SW 1271 (cell line): ENCODE measurements at regions not wholly inside any gene's neighbourhood (a gene's known extent, or its start where the extent isn't known, plus 50 kb on each side); places are given as distances from the start of the nearest gene placed in this dataset.

Experiments used
- DNase-seq, 2 experiments: peaks; one replicate each; lab custom pipeline; 2025; lab: John Stamatoyannopoulos, UW

DNA sequence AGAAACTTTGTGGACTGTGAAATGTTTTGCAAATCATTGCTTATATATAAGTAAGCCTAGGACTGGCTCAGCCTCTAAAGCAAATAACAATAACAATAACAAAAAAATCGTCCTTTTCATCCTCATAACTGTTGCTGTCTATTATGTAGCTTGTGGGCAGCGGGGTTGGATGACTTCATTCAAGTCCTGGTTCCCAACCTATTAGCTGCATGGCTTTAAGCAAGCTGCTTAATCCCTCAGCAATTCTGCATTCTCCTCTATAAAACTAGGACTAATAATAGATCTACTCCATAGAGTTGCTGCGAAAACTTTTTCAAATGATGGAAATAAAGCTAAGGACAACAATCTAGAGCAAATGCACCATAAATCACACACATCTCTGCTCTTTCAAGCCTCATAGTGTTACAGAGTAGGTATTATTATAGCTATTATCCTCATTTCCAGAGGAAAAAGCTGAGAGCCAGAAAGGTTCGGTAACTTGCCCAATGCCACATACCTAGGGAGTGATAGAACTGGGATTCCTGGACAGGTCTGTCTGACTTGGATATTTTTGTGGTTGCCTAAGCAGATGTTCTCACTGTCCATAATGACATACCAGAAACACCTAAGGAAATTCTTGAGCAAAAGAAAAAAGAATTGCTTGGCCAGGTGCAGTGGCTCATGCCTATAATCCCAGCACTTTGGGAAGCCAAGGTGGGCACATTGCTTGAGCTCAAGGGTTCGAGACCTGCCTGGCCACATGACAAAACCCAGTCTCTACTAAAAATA lies 98.8 kb upstream of the ADRA1B start:
- no peak for DNase-seq

DNA sequence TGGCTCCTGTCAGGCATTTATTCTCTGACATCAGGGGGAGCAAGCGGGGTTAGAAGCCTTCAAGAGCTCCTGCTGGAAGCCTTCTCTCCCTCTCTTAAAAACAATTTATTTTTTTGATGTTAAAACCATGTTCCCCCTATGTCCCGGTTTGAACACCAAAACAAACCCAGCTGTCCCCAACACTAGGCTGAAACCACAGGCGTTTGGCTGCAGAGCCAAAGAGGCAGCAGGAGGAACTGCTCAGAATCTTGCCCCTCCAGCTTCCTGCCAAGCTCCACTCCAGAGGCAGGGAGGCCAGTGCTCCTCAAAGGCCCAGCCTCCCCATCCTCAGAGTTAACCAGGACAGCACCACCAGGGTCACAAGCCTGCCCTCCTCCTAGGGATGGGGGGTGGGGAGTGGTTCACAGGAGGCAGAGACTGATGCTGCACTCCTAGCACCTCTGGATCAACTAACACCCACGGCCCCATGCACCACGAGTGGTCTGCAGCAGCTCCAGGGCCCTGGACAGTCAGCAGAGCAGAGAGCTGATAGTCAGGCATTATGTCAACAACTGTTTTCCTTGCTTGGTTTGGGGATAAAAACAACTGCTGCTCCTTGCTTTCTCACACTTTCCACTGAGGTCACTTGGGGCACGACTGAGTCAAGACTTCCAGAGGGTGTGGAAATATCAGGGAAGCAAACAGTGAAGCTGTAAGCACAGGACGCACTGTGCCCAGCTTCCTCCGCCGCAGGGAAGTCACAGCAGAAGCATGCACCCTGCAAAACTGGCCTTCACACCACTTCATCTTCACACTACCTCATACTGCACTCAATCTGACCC lies 96.5 kb upstream of the ADRA1B start:
- no peak for DNase-seq

DNA sequence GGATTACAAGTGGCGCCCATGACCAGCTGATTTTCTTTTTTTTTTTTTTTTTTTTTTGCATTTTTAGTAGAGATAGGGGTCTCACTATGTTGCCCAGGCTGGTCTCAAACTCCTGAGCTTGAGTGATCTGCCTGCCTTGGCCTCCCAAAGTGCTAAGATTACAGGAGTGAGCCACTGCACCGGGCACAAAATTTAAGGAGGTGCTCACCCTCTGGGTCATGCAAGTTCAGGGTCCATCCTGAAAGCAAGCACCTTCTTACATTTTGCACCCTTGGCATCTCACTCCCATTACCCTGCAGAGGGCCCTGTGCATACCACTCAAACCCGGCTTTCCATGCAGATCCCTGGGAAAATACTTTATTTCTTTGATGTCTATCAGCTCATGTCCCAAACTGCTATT lies 95.6 kb upstream of the ADRA1B start:
- no peak for DNase-seq

DNA sequence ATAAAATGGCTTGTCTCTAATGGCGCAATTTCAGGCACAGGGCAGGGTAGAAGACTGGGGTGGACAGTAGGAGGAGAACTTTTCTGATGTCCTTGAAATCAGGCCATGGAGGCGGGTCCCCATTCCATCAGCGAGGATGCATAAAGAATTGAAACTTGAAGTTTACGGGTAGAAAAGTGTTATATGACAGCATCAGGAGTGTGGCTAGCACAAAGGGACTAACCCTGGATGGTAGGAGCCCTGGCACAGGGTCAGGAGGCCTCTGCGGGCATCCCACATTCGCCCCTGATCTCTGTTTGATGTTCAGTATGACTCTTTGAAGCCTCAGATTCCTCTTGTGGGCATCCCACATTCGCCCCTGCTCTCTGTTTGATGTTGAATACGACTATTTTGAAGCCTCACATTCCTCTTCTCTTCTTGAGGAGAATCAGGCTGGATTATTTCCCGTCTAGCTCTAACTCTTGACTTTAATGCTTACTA lies 94.8 kb upstream of the ADRA1B start:
- no peak for DNase-seq

DNA sequence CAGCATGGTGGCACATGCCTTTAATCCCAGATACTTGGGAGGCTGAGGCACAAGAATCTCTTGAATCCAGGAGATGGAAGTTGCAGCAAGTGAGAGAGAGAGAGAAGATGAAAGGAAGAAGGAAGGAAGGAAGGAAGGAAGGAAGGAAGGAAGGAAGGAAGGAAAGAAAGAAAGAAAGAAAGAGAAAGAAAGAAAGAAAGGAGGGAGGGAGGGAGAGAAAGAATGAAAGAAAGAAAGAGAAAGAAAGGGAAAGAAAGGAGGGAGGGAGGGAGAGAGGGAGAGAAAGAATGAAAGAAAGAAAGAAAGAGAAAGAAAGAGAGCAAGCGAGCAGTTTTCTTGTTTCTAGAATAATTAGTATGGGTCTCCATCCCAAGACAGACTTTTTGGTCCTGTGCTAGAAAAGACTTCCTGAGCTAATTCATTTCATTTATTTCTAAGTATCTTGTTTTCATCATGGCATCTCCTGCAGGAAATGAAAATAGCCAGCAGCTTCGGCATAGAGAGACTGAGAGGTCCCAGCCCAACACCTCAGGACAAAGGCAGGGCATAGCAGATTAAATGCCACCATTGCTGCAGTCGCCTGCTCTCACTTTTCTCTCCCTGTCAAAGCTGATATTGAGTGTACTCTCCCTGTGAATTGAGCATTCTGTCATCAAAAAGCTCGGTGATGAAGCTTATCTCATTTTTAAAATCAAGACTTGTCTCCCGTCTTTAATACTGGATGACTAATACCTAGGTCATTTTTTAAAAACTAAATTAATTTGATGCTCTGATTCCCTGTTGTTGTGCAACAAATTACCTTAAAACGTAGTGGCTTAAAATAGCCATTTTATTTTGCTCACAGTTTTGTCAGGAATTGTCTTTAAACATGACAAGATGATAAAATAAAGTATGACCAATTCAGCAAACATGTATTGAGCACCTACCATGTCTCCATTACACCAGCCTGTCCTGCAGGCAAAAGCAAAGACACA lies 91.8 kb upstream of the ADRA1B start:
- no peak for DNase-seq

DNA sequence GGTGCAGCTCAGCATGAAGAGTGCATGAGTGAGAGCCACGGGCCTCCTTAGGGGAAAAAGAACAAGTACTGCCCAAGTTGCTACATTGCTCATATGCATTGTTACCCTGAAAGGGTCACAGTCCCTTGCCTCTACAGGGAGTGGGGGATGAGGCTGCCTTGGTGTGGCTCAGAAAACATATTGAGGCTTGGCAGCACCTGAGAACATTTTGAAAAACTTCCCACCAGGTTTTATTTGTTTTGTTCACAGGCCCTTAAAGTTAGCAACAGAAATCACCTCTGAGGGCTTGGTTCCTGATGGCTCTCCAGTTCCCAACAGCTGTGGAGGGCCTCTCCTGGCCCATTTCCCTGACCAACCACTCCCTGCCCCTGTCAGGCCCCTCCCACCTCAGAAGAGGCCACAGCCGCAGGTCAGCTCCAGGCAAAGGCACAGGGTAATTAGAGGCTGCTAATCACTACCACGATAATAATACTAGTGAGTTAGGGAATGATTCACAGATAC lies 90.7 kb upstream of the ADRA1B start:
- DNase-seq: peak in 1 of 2 experiments; percentile 47

DNA sequence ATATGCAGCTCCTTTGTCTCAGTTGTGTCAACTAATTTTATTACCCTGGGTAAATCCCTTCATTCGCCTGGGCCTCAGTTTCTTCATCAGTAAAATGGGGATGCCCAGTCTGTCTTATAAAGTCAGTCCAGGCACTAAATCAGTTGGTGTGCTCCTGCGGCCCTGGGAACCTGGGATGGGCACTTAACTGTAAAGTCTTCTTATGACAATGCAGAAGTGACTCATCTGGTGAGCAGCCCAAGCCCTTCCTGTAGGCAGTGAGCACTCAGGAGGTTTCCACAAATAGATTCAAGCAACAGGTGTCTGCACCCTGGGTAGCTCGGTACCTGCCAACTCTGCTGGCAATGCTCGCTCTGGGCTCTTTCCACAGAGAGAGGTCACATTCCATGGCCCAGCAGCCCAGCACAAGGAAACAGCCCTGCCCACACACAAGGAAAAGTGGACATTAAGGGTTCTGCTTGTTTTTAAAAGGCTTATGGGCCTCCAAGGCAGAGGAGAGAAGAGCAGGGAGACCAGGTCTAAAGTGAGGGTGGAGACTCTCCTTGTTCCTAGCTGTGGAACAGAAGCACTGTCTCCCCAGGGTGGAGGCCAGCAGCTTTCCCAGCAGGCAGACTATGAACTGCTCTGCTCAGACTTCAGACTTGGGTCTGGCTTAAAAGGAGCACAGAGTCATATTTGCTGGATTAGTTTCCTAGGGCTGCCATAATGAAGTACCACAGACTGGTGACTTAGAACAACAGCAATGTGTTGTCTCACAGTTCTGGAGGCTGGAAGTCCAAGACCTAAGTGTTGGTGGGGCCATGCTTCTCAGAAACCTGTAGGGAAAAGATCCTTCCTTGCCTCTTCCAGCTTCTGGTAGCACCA lies 89.7 kb upstream of the ADRA1B start:
- peak; percentile 81 to 88 for DNase-seq

DNA sequence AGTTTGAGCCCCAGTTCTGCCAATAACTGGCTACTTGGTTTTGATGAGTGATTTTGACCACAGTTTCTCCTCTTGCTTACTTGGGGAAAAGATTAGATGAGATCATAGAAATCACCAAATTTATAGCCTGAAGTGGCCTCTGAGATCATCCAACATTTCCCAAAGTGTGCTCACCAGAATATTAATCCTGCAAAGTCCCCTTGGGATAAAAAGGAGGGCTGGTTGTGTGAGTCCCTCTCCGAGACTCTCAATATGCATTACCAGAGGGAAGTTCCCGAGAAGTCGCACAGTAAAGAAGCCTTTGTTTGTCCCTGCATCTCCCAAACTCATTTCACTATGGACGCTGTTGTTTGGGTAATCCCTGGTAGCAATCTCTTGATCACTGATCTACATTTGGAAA lies 88.4 kb upstream of the ADRA1B start:
- DNase-seq: no peak

DNA sequence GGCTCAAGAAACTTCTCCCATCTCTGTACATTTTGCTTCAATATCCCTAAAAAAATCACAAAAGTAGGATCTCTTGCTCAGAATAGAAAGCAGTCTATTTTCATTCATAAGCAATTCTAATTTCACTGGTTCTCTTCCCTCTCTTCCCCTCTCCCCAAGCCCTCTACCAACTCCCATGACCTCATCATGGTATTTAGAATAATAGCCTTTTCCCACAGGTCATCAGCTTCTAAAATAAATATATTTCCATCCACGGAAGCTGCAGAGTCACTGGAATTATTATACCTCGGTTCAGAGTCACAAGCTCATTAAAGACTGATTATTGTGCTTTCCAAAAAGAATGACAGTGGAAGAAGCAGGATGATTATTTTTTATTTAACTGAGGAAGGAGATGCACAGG lies 84.2 kb upstream of the ADRA1B start:
- no peak for DNase-seq

DNA sequence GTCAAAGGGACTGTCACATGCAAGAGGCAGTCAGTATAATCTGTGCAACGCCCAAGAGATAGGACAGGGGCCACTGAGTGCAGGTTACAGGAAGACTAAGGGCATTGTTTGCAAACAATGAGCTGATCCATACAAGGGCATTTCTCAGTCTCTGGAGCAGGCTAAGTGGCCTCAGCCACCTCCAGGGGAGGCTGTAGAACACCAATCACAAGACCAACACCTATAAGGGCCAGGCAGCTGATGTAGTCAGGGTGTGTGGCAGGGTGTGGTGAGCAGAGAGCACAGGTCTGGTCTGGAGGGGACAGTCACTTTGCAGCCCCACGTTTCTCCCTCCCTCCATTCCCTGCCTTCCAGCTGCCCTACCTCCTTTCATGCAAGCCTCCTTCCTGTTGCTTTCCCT lies 83.2 kb upstream of the ADRA1B start:
- DNase-seq: no peak

DNA sequence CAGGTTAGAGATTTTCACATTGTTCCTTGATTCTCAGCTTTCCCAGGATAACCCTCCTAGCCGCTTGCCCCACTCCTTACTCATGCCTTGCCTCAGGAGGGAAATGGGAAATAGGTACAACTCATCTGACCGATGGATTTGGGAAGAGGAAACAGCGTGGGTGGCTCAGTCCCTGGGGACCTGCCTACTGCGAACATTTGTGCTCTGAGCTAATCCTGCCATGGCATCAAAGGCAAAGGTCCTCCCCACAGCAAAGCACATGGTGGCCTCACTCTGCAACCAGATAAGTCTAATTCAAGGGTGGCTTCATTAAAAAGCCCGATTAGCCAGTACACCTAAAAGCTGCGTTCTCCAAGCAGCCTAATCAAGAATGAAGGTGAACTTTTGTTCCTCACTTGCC lies 82.4 kb upstream of the ADRA1B start:
- no peak for DNase-seq

DNA sequence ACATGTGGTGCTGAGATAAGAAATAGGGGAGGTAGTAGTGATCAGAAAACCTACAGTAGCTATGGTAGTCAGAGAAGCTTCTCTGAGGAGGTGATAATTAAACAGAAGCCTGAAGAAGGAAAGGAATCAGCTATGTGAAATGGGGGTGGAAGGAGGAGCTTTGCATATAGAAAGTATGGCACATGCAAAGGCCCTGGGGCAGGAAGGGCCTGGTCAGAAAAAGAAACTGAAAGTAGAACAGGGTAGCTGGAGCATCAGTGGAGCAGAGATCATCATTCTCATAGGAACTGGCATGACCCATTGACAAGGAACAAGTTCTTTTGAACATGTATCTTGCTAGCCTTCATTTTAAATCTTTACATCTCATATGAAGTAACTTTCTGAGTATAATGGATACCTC lies 80.7 kb upstream of the ADRA1B start:
- DNase-seq: no peak

DNA sequence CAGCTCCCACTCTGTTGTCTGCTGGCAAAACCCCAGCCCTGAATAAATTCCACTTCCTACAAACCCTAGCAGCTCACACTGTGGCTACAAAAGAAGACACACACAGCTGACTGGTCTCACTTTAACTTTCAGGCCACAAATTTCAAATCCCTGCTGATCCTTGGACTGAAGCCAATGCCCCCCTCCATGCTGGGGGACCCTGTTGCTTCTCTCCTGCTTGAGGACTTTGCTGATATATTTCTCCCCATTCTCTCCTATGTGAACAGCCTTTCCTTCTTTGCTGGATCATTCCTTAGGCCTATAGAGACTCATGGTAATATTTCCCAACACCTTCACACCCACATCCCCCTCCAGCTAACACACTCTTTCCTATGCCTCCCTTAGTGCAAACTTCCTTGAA lies 79.6 kb upstream of the ADRA1B start:
- no peak for DNase-seq

DNA sequence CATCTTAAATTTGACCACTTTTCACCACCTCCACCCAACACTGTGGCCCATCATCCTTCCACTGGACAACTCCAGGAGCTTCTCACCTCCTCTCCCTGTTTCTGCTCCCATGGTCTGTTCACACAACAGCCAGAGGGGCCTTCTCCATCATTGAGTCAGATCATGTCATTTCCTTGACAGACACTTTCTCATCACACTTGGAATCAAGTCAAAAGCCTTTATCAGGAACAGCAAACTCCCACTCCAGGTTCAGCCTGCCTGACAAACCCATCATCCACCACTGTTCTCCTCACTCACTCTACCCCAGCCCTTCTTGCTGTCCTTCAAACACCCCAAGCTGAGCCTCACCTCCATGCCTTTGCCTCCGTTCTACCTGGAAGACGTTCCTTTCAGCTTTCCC lies 78.4 kb upstream of the ADRA1B start:
- DNase-seq: no peak

DNA sequence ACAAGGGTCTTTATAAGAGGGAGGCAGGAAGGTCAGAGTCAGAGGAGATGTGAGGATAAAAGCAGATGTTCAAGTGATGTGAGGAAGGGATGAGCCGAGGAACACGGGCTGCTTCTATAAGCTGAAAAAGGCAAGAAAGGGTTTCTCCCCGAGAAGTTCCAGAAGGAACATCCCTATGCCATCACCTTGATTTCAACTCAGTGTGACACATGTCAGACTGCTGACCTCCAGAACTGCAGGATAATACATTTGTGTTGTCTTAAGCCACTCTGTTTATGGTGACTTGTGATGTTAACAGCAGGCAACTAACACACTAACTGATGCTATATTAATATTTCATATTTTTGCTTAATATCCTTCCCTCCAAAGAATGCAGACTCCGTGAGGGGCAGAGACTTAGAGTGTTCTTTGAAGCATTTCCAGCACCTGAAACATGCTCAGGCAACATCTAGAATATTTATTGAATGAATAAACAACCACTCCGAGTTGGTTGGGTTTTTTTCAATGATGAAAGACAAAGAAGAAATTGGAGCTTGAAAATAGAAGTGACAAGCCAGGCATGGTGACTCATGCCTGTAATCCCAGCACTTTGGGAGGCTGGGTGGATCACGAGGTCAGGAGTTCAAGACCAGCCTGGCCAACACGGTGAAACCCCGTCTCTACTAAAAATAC lies 77.6 kb upstream of the ADRA1B start:
- DNase-seq: no peak

DNA sequence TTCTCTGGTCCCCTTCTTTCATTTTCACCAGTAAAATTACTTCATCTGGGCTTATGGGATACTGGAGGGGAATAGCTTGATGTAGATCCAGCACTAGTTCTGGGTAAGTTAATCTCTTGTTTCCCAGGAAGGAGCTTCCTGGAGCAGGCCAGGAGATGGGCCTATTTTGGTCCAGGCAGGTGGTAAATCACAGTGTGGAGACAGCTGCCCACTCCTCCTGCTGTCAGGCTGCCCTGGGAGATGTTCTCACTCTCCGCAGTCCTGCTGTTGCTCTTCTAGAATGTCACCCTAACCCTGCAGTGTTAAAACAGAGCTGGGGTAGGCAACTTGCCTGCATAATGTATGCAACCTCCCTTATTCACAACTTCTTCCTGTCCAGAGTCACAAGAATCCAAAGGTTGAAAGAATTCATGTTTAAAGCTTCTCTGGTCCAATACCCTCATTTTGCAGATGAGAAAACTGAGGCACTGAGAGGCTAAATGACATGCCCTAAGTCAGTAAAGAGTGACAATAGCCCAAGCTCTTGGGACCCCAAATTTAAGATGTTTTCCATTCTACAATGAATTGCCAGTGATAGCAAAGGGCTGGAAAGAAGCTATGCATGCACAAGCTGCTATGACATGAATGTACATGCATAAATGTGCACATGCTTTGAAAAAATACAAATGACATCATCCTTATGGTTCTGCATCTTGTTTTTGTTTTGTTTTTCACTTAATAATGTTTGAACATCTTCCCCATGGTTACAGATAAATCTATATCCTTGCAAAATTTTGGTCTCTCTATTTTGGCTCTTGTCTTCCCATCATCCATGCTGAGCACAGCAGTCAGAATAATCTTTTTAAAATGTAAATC lies 71.8 kb upstream of the ADRA1B start:
- DNase-seq: no peak

DNA sequence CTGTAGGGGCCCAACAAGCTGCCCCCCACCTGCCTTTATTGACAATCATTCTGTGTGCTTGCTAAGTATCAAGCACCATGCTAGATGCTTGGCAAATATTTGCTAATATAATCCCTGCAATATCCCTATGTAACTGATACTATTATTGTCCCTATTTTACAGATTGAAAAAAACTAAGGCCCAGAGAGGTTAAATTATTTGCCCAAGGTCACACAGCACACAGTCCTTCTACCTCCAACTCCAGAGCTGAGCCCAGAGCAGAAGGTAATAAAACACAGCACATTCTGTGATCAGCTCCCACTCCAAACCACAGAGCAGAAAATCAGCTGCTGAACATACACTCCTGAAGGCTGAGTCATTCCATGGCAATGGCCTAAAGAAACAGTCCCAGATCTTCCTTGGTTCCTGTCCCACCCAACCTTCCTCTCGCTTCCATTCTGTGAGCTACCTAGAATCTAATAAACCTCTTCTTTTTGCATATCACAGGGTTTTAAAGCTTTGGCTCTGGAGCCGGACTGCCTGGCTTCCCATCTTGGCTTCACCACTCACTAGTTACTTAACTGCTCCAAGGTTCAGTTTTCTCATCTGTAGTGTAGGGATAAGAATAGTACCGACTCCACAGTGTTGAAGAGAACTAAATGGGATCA lies 66.7 kb upstream of the ADRA1B start:
- peak in 1 of 2 experiments; percentile 21 for DNase-seq

DNA sequence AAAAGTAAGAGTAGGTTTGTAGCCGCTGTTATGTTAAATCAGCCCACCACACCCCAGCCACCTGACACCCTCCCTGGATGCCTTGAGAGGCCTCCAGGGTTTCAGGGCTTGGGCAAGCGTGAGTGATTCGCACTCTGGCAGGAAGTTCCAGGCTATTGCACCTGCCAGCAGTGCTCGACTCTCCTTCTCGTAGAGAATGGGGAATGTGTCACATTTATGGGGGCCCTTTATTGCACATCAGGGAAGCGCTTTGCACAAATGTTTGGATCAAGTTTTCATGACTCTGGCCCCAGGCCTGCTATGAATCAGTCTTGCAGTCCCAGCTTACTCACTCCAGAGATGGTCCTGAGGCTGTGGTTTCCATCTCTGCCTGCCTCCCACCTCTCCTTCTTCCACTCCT lies 66.1 kb upstream of the ADRA1B start:
- DNase-seq: no peak

DNA sequence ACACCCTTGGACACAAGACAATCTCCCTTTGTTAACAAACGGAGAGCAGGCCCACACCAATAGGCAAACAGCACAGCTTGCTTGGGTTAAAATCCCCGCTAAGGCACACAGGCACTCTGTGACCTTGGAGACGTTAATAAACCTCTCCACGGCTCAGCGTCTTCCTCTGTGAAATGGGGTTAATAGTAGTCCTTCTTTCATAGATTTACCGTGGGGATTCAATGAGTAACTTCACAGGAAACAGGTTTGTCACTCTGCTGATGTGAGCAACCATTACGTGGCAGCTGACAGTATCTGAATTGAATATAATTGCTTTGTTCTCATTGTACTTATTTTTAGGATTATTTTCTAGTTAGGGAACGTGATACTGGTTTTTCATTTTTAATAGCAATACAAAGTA lies 65.2 kb upstream of the ADRA1B start:
- DNase-seq: no peak
